CD4-positive, alpha-beta memory T cell (primary cell): ENCODE measurements at regions not wholly inside any gene's neighbourhood (a gene's known extent, or its start where the extent isn't known, plus 50 kb on each side); places are given as distances from the start of the nearest gene placed in this dataset.

ENCODE experiments used
- CTCF ChIA-PET: fragments of 350-600 bp; sonication (Branson Sonifier 250); formaldehyde crosslinking; loops from one replicate; lab custom pipeline; 2021; ENCODE audit warnings: inconsistent platforms; ENCODE audit not compliant: partially characterized antibody; lab: Charles Lee
- POLR2A ChIA-PET: fragments of 350-600 bp; sonication (Branson Sonifier 250); formaldehyde crosslinking; loops from one replicate; lab custom pipeline; 2021; ENCODE audit not compliant: partially characterized antibody; lab: Charles Lee
- DNase-seq, 5 donors: peaks; one replicate each; pipeline versions ENCODE4 v3.0.0 to v3.0.0-alpha.2; 2020 to 2022; ENCODE audit warnings: mixed read lengths in 1 of 5
- H3K27ac ChIP-seq: one replicate; pipeline ENCODE4 v1.7.0; 2013; ENCODE audit warnings: low read depth, low read length
- H3K27me3 ChIP-seq: 2 replicates; pipeline ENCODE4 v1.7.0; 2013; ENCODE audit warnings: mild to moderate bottlenecking, low read length, moderate library complexity; ENCODE audit not compliant: insufficient read depth
- H3K36me3 ChIP-seq: 2 replicates; pipeline ENCODE4 v1.7.0; 2013; ENCODE audit warnings: mild to moderate bottlenecking, low read length, moderate library complexity; ENCODE audit not compliant: insufficient read depth
- H3K4me1 ChIP-seq: 2 replicates; pipeline ENCODE4 v1.7.0; 2013; ENCODE audit warnings: mild to moderate bottlenecking, low read length, moderate library complexity; ENCODE audit not compliant: insufficient read depth
- H3K4me3 ChIP-seq, 2 donors: one replicate each; pipeline ENCODE4 v1.7.0; 2013; ENCODE audit warnings: low read length in 2 of 2, mild to moderate bottlenecking in 1 of 2
- H3K9me3 ChIP-seq, 2 donors: one replicate each; pipeline ENCODE4 v1.7.0; 2013; ENCODE audit warnings: low read length in 2 of 2, control low read depth in 1 of 2; ENCODE audit not compliant: control insufficient read depth in 1 of 2
- H3K27ac Mint-ChIP-seq, 7 donors: one replicate each; pipeline ENCODE4 v1.8.0; 2020 to 2021; ENCODE audit warnings: mixed read lengths in 7 of 7, mild to moderate bottlenecking in 6 of 7, inconsistent platforms in 3 of 7, moderate library complexity in 3 of 7
- H3K27me3 Mint-ChIP-seq, 2 donors: one replicate each; pipeline ENCODE4 v1.8.0; 2020 to 2021; ENCODE audit warnings: mixed read lengths in 2 of 2
- H3K36me3 Mint-ChIP-seq, 2 donors: one replicate each; pipeline ENCODE4 v1.8.0; 2020 to 2021; ENCODE audit warnings: mixed read lengths in 2 of 2, inconsistent platforms in 1 of 2, mild to moderate bottlenecking in 1 of 2
- H3K4me1 Mint-ChIP-seq, 4 donors: one replicate each; pipeline ENCODE4 v1.8.0; 2020 to 2021; ENCODE audit warnings: mixed read lengths in 4 of 4, mild to moderate bottlenecking in 1 of 4
- H3K4me3 Mint-ChIP-seq, 8 donors: one replicate each; pipeline ENCODE4 v1.8.0; 2020 to 2021; ENCODE audit warnings: mixed read lengths in 8 of 8, mild to moderate bottlenecking in 7 of 8, moderate library complexity in 6 of 8, inconsistent platforms in 3 of 8
- H3K9me3 Mint-ChIP-seq, 8 donors: one replicate each; pipeline ENCODE4 v1.8.0; 2020 to 2021; ENCODE audit warnings: mixed read lengths in 8 of 8, mild to moderate bottlenecking in 5 of 8, inconsistent platforms in 3 of 8, moderate library complexity in 1 of 8
- intact Hi-C: fragments of 100-400 bp; cut with micrococcal nuclease; formaldehyde crosslinking; loops from one replicate; pipeline ENCODE4 v1.15.1; 2023

DNA sequence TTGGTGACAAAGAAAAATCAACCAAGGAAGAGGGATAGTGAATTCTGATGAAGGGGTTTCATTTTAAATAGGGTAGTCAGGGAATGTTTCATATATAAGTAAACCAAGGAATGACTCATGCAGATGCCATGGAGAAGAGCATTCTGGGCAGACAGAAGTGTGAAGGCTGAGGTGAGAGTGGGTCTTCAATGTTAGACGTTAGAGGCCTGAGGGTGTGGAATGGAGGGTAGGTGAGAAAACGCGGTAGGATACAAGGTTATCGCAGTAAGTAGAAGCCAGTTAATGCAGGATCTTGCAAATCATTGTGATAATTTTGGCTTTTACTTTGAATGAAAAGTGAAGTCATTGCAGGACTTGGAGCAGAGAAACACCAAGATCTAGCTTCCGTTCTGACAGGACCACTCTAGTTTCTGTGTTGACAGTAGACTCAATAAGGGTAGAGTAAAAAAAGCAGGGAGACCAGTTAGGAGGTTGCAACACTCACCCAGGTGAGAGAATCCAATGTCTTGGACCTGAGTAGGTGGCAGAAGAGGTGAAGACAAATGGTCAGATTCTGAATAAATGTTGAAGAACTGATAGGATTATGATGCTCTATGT lies 225.2 kb upstream of the TMTC4 start:
- H3K4me1 ChIP-seq, result no peaks in the 10 kb centered on the region
- H3K27me3 ChIP-seq, result no peaks in the 10 kb centered on the region
- no peak overlapping the region for H3K4me3 ChIP-seq
- H3K27ac ChIP-seq, result no peak overlapping the region
- no peaks in the 10 kb centered on the region for H3K36me3 ChIP-seq
- H3K9me3 ChIP-seq, result no peaks in the 10 kb centered on the region
- DNase-seq, result no peak
- Mint-ChIP-seq H3K4me1 (no peaks in the 10 kb centered on the region), H3K4me3 (no peak overlapping the region), H3K27me3 (peaks cover 6 to 7% of the 10 kb centered on the region in 2 donors), H3K9me3 (no peaks in the 10 kb centered on the region), H3K36me3 (no peaks in the 10 kb centered on the region), H3K27ac (no peak overlapping the region)
- intact Hi-C loops, result no loop called here
- ChIA-PET CTCF (no interaction called here), POLR2A (no interaction called here)

DNA sequence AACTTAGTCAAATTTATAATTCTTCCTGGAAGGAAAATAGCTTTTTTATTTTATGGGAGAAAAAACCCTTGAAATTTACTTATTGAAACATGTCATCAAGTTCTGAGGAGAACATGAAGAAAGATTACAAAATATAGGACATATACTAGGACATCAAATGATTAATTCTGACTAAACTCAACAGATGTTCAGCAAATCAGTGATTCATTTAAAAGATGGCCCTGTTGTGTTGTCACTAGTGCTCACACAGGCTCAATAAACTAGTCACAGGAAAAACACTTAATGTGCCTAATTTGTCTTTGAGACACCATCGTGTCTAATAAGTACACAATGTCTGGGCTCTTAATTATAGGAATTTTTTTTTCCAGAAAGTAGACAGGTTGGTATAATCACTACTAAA lies 223.8 kb upstream of the TMTC4 start:
- no peaks in the 10 kb centered on the region for H3K36me3 ChIP-seq
- intact Hi-C loops, result no loop called here
- no peaks in the 10 kb centered on the region for H3K27me3 ChIP-seq
- Mint-ChIP-seq H3K27ac (no peak overlapping the region), H3K4me3 (no peak overlapping the region), H3K4me1 (no peaks in the 10 kb centered on the region), H3K27me3 (peaks cover 0 to 6% of the 10 kb centered on the region in 2 donors), H3K36me3 (no peaks in the 10 kb centered on the region), H3K9me3 (no peaks in the 10 kb centered on the region)
- ChIA-PET POLR2A (no interaction called here), CTCF (interaction anchor here (0.6 kb wide), 1 partner anchor 52 kb away, joined by 4 read pairs; no protein-coding TSS in a partner anchor)
- DNase-seq, result no peak
- no peak overlapping the region for H3K4me3 ChIP-seq
- no peak overlapping the region for H3K27ac ChIP-seq
- H3K9me3 ChIP-seq, result no peaks in the 10 kb centered on the region
- no peaks in the 10 kb centered on the region for H3K4me1 ChIP-seq

DNA sequence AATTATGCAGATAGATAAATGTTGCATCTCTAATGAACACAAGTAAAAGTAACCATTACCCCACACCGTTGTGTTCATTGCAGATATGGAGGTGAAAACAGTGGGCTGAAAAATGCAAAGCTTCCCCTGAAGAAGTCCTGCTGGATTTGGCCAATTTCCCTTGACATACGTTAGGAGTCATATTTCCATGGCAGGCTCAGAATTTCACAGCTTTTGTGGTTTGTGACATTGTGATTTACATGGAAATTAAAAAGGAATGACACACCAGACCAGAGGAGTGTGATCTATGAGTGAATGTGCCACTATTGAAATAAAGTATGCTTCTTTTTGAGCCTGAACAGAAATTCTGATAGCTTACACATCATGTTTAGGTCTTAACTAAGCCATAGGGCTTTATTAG lies 221.1 kb upstream of the TMTC4 start:
- H3K27ac ChIP-seq, result no peak overlapping the region
- H3K4me3 ChIP-seq, result no peak overlapping the region
- H3K4me1 ChIP-seq, result no peaks in the 10 kb centered on the region
- POLR2A ChIA-PET, result no interaction called here
- no peak overlapping the region for H3K27ac Mint-ChIP-seq
- H3K9me3 ChIP-seq, result no peaks in the 10 kb centered on the region
- CTCF ChIA-PET, result no interaction called here
- intact Hi-C loops, result no loop called here
- peaks cover 3 to 9% of the 10 kb centered on the region in 2 donors for H3K27me3 Mint-ChIP-seq
- no peaks in the 10 kb centered on the region for H3K36me3 ChIP-seq
- H3K27me3 ChIP-seq, result no peaks in the 10 kb centered on the region
- peaks cover 0 to 2% (median 0%) of the 10 kb centered on the region in 8 donors for H3K9me3 Mint-ChIP-seq
- H3K4me3 Mint-ChIP-seq, result no peak overlapping the region
- H3K4me1 Mint-ChIP-seq, result no peaks in the 10 kb centered on the region
- no peak for DNase-seq
- no peaks in the 10 kb centered on the region for H3K36me3 Mint-ChIP-seq

DNA sequence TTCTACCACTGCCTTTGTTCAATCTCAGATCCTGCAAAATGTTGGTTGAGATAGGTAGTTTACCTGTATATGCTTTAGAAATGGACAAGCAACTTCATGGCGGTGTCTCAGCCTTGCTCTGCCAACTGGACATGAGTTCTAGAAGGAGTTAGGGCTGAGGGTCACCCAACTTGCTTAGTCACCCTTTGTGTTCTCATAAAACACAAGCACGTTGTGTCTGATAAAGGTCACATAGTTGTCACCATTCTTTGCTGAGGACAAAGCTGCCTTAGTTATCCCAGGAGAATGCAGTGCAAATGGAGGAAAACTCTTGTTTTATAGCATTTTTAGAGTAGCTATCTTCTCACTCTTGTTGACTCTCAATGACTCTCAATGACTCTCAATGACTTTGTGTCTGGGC lies 218.4 kb upstream of the TMTC4 start:
- H3K4me3 ChIP-seq, result no peak overlapping the region
- no peaks in the 10 kb centered on the region for H3K36me3 ChIP-seq
- Mint-ChIP-seq H3K4me1 (no peaks in the 10 kb centered on the region), H3K27me3 (peaks cover 3 to 7% of the 10 kb centered on the region in 2 donors), H3K36me3 (no peaks in the 10 kb centered on the region), H3K4me3 (no peak overlapping the region), H3K27ac (no peak overlapping the region), H3K9me3 (peaks cover 0 to 5% (median 1%) of the 10 kb centered on the region in 8 donors)
- H3K27me3 ChIP-seq, result no peaks in the 10 kb centered on the region
- no peak for DNase-seq
- ChIA-PET CTCF (no interaction called here), POLR2A (no interaction called here)
- no peaks in the 10 kb centered on the region for H3K9me3 ChIP-seq
- intact Hi-C loops, result no loop called here
- no peaks in the 10 kb centered on the region for H3K4me1 ChIP-seq
- no peak overlapping the region for H3K27ac ChIP-seq

DNA sequence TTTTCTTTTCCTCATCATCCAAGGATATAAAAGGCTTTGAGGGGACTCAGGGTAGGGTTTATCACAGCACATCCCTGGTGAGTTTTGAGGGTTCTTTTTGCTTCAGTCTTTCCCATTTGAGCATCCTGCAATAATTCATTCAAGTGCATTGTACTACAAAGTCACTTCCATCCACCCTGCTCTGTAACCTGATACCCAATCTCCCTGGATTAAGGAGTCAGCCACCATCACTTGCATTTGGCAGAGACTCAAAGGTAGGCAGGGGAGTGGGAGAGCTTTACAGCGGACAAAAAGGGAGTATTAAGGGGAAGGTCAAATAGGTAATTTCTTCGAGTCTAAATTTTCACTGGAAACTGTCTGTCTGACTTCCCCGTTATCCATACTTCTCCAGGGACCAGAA lies 216.1 kb upstream of the TMTC4 start:
- Histone ChIP-seq H3K36me3 (no peaks in the 10 kb centered on the region), H3K4me1 (no peaks in the 10 kb centered on the region), H3K27me3 (no peaks in the 10 kb centered on the region), H3K9me3 (no peaks in the 10 kb centered on the region), H3K27ac (no peak overlapping the region), H3K4me3 (no peak overlapping the region)
- Mint-ChIP-seq H3K4me3 (no peak overlapping the region), H3K27me3 (peaks cover 4 to 7% of the 10 kb centered on the region in 2 donors), H3K36me3 (no peaks in the 10 kb centered on the region), H3K9me3 (peaks cover 0 to 5% (median 1%) of the 10 kb centered on the region in 8 donors), H3K27ac (no peak overlapping the region), H3K4me1 (no peaks in the 10 kb centered on the region)
- DNase-seq, result no peak
- intact Hi-C loops, result no loop called here
- CTCF ChIA-PET, result no interaction called here
- POLR2A ChIA-PET, result no interaction called here

DNA sequence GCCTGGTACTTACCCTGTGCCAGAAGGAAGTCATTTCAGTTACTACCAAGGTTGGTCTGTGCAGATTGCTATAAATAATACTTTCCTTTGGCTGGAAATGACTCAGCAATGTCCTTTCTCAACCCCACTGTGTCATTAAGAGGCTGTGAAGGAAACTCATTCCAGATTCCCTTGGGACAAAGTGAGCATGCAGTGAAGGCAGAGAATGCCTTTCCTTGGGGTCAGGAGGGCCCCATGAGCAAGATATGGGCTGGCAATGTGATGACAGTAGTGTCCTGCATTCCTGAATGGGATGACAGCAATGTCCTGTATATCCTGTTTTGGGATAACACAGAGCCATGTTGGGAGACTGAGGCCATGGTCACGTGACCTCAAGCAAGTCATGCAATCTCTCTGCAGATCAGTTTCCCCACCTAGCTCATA lies 213.1 kb upstream of the TMTC4 start:
- no peak overlapping the region for H3K4me3 Mint-ChIP-seq
- CTCF ChIA-PET, result no interaction called here
- POLR2A ChIA-PET, result no interaction called here

DNA sequence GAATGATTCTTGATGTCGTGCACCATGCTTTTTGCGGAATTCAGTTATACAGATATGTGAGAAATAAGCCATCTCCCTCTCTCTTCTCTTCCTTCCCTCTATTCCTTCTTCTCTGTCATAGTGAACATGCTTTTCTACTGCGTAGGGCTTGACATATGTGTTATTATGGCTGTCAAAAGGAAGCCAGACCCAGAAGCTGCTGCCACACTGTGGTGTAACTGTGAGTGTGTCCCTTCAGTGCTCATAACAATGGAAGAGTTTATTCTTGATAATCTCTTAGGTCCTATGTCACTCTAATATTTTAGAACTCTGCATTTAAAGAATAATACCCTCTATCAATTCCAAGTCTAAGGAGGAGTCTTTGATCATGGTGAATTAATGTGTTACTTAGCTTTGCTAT lies 208.9 kb upstream of the TMTC4 start:
- Histone ChIP-seq H3K27me3 (no peaks in the 10 kb centered on the region), H3K36me3 (no peaks in the 10 kb centered on the region), H3K4me1 (no peaks in the 10 kb centered on the region), H3K27ac (no peak overlapping the region), H3K4me3 (no peak overlapping the region), H3K9me3 (no peaks in the 10 kb centered on the region)
- no peaks in the 10 kb centered on the region for H3K4me1 Mint-ChIP-seq
- H3K27me3 Mint-ChIP-seq, result peaks cover 3 to 6% of the 10 kb centered on the region in 2 donors
- H3K27ac Mint-ChIP-seq, result no peak overlapping the region
- CTCF ChIA-PET, result no interaction called here
- DNase-seq, result no peak
- intact Hi-C loops, result no loop called here
- peaks cover 0 to 4% (median 0%) of the 10 kb centered on the region in 8 donors for H3K9me3 Mint-ChIP-seq
- no peaks in the 10 kb centered on the region for H3K36me3 Mint-ChIP-seq
- POLR2A ChIA-PET, result no interaction called here
- no peak overlapping the region for H3K4me3 Mint-ChIP-seq

More for the DNA sequence above, 213.1 kb upstream of the TMTC4 start:
- H3K27ac Mint-ChIP-seq, result no peak overlapping the region
- Histone ChIP-seq H3K27ac (no peak overlapping the region), H3K27me3 (no peaks in the 10 kb centered on the region), H3K9me3 (no peaks in the 10 kb centered on the region), H3K36me3 (no peaks in the 10 kb centered on the region), H3K4me3 (no peak overlapping the region), H3K4me1 (no peaks in the 10 kb centered on the region)
- H3K36me3 Mint-ChIP-seq, result no peaks in the 10 kb centered on the region
- H3K4me1 Mint-ChIP-seq, result no peaks in the 10 kb centered on the region
- DNase-seq, result no peak
- peaks cover 0 to 5% (median 0%) of the 10 kb centered on the region in 8 donors for H3K9me3 Mint-ChIP-seq
- intact Hi-C loops, result no loop called here
- peaks cover 1 to 4% of the 10 kb centered on the region in 2 donors for H3K27me3 Mint-ChIP-seq
